HG02885 (cell line): ENCODE measurements at regions not wholly inside any gene's neighbourhood (a gene's known extent, or its start where the extent isn't known, plus 50 kb on each side); places are given as distances from the start of the nearest gene placed in this dataset.
"Not testable (repeated sequence)": the region's sequence is repeated elsewhere in the genome, so short reads cannot be mapped to it uniquely, and the experiment has no call there.

ENCODE experiments used
- ATAC-seq: cut with Tn5 transposase; IDR thresholded peaks from one replicate; pipeline ENCODE4 v1.9.1; 2021; ENCODE audit warnings: mild to moderate bottlenecking; ENCODE audit not compliant: unreplicated experiment, poor library complexity

DNA sequence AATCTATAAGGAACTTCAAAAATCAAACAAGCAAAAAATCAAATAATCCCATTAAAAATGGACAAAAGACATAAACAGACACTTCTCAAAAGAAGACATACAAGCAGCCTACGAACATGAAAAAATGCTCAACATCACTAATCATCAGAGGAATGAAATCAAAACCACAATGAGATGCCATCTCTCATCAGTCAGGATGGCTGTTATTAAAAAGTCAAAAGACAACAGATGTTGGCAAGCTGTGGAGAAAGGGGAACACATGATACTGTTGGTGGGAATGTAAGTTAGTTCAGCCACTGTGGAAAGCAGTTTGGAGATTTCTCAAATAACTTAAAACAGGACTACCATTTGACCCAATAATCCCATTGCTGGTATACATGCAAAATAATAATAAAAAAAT is 226.4 kb downstream of the S1PR1 start:
- ATAC-seq, result no peak

GRCh38 chr1:101465941-101466340 is 229.1 kb downstream of the S1PR1 start:
- no peak for ATAC-seq

- ATAC-seq, result peak; percentile 70
These were observed 237.3 kb downstream of the S1PR1 start for GRCh38 chr1:101474039-101474665.

DNA sequence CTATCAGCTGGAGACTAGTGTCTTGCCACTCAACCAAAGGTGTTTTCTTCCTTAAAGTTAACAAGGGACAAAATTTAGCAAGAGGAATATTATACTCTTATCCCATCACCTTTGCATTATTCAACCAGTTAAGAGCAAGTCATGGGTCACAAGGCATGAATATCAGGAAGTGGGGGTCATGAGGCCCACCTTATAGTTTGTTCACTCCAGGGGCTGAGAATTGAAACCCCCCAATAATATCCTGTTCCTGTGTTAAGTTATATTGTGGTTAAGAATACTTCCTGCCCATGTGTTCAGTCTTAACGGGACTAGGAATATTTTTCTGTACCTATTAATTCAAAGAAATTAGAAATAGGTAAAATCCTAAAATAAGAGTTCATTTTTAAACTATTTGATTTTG is 239.7 kb downstream of the S1PR1 start:
- no peak for ATAC-seq

DNA sequence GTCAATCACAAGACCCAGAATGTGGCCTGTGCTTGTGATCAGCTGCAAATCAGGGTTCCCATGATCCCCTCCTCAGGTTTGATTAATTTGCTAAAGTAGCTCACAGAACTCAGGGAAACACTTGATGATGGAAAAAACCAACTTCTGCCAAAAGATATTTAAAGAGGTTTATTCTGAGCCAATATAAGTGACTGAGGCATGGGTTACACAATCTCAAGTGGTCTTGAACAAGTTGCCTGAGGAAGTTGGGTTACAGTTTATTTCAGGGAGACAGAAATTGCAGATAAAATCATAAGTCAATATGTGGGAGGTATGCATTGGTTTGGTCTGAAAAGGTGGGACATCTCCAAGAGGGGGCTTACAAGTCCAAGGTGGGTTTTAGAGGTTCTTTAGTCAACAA is 243.1 kb downstream of the S1PR1 start:
- no peak for ATAC-seq

DNA sequence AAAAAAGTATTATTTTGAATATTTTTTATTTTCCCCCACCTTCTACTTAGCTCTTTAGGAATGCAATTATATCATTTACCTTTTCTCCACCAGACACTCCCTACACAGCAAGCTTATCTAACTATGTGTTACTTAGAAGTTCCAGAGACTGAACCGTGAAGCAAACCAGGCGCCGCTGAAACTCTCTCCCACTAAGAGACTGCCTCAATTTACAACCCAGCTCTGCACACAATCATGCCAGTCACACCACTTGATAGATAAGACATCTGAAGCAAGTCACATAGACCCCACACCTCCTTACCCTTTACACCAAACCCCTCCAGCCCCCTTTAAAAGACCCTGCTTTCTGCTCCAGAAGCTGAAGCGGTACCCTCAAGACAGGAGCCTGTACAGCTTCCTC is 245.5 kb downstream of the S1PR1 start:
- no peak for ATAC-seq

- ATAC-seq, result no peak
These were observed 247.3 kb downstream of the S1PR1 start for GRCh38 chr1:101483982-101484688.

GRCh38 chr1:101484689-101485338 is 248.0 kb downstream of the S1PR1 start:
- no peak for ATAC-seq

DNA sequence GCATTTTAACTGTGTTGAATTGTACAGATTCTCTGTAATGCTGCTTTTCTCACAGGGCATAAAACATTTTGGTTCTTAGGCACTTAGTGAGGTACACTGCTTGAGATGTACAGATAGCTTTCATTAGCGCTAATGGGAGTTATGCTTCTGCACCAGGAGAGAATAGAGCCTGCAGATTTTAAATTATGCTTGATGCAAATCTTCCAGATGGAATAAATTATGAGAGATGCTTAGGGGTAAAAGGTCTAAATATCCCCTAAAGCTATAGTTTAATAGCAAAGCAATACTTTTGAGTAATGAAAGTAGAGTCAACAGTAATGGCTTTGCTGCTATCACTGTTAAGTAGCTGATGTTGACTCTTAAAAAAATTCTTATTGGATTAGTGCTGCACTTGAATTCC is 248.9 kb downstream of the S1PR1 start:
- no peak for ATAC-seq

GRCh38 chr1:101492144-101492543 is 255.3 kb downstream of the S1PR1 start:
- ATAC-seq, result not testable (repeated sequence)

GRCh38 chr1:101493920-101494319 is 257.1 kb downstream of the S1PR1 start:
- ATAC-seq, result not testable (repeated sequence)

DNA sequence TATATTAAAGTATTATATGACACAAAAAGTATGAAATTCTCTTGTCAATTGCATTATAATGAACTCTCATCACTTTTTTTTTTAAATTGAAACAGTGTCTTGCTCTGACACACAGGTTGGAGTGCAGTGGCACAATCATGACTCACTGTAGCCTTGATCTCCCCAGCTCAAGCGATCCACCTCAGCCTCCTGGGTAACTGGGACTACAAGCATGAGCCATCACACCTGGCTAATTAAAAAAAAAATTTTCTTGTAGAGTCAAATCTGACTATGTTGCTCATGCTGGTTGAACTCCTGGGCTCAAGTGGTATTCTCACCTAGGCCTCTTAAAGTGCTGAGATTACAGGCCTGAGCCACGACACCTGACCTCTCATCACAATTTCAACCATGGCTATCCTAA is 259.3 kb downstream of the S1PR1 start:
- ATAC-seq, result no peak

GRCh38 chr1:101497881-101498559 is 261.2 kb downstream of the S1PR1 start:
- no peak for ATAC-seq

DNA sequence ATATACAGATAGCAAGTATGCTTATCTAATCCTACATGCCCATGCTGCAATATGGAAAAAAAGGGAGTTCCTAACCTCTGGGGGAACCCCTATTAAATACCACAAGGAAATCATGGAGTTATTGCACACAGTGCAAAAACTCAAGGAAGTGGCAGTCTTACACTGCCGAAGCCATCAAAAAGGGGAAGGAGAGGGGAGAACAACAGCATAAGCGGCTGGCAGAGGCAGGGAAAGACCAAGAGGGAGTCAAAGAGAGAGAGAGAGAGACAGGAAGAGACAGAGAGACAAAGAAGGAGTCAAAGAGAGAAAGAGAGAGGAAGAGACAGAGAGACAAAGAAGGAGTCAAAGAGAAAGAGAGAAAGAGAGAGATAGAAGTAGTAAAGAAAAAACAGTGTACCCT is 267.3 kb downstream of the S1PR1 start:
- not testable (repeated sequence) for ATAC-seq

- not testable (repeated sequence) for ATAC-seq
These were observed 268.4 kb downstream of the S1PR1 start for GRCh38 chr1:101505240-101505639.

- ATAC-seq, result peak; percentile 74
These were observed 269.8 kb downstream of the S1PR1 start for GRCh38 chr1:101506541-101507164.

- peak; percentile 39 for ATAC-seq
These were observed 270.7 kb downstream of the S1PR1 start for GRCh38 chr1:101507547-101507971.

- ATAC-seq, result no peak
These were observed 272.1 kb downstream of the S1PR1 start for GRCh38 chr1:101508913-101509312.

- ATAC-seq, result no peak
These were observed 272.6 kb downstream of the S1PR1 start for GRCh38 chr1:101509370-101509769.

GRCh38 chr1:101511202-101511891 is 274.5 kb downstream of the S1PR1 start:
- no peak for ATAC-seq
